ENCODE measurements at regions not wholly inside any gene's neighbourhood (a gene's known extent, or its start where the extent isn't known, plus 50 kb on each side); places are given as distances from the start of the nearest gene placed in this dataset.

GRCh38 chr12:17456486-17456885 is 633.5 kb downstream of the RERGL start:
- H3K4me1 ChIP-seq (ENCODE audit: low read length): no peaks in the 10 kb centered on the region
- H3K4me2 ChIP-seq (ENCODE audit: low read depth, low read length): no peak overlapping the region
- no peak overlapping the region for H3K9ac ChIP-seq (ENCODE audit: low read length)
- no peak for TF ChIP-seq EZH2 (optimal IDR thresholded peaks at IDR 0.05; ENCODE audit: low read depth, low read length)
- TF ChIP-seq, protein P1, sequence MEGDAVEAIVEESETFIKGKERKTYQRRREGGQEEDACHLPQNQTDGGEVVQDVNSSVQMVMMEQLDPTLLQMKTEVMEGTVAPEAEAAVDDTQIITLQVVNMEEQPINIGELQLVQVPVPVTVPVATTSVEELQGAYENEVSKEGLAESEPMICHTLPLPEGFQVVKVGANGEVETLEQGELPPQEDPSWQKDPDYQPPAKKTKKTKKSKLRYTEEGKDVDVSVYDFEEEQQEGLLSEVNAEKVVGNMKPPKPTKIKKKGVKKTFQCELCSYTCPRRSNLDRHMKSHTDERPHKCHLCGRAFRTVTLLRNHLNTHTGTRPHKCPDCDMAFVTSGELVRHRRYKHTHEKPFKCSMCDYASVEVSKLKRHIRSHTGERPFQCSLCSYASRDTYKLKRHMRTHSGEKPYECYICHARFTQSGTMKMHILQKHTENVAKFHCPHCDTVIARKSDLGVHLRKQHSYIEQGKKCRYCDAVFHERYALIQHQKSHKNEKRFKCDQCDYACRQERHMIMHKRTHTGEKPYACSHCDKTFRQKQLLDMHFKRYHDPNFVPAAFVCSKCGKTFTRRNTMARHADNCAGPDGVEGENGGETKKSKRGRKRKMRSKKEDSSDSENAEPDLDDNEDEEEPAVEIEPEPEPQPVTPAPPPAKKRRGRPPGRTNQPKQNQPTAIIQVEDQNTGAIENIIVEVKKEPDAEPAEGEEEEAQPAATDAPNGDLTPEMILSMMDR (IDR thresholded peaks at IDR 0.05; ENCODE audit: low read length): no peak
- TF ChIP-seq EZH2phosphoT487 (IDR thresholded peaks at IDR 0.05; ENCODE audit: low read length): no peak
- H3K27me3 ChIP-seq (replicated peaks; ENCODE audit: insufficient read depth, low read length): no peaks in the 10 kb centered on the region
- no peaks in the 10 kb centered on the region for H3K9me3 ChIP-seq (replicated peaks; ENCODE audit: insufficient read depth, low read length)
- H4K20me1 ChIP-seq (ENCODE audit: insufficient read depth, low read length): no peaks in the 10 kb centered on the region
- H3K27ac ChIP-seq (ENCODE audit: low read length): no peak overlapping the region
- no peak for DNase-seq
- H3K9me2 ChIP-seq (replicated peaks; ENCODE audit: insufficient read depth, low read length): no peaks in the 10 kb centered on the region
- H3K4me3 ChIP-seq (ENCODE audit: low read length): no peak overlapping the region
- H2AFZ ChIP-seq (ENCODE audit: low read length): no peak overlapping the region
- H3K79me2 ChIP-seq (ENCODE audit: low read length): no peaks in the 10 kb centered on the region
- no peaks in the 10 kb centered on the region for H3F3A ChIP-seq (ENCODE audit: insufficient read depth, low read length)
- H3K36me3 ChIP-seq (replicated peaks; ENCODE audit: insufficient read depth, low read length): no peaks in the 10 kb centered on the region

GRCh38 chr12:17438141-17438540 is 651.9 kb downstream of the RERGL start:
- H2AFZ ChIP-seq (ENCODE audit: low read length): no peak overlapping the region
- no peaks in the 10 kb centered on the region for H3K9me2 ChIP-seq (replicated peaks; ENCODE audit: insufficient read depth, low read length)
- no peak for DNase-seq
- no peak overlapping the region for H3K9ac ChIP-seq (ENCODE audit: low read length)
- no peaks in the 10 kb centered on the region for H3K36me3 ChIP-seq (replicated peaks; ENCODE audit: insufficient read depth, low read length)
- H3K79me2 ChIP-seq (ENCODE audit: low read length): no peaks in the 10 kb centered on the region
- no peaks in the 10 kb centered on the region for H3F3A ChIP-seq (ENCODE audit: insufficient read depth, low read length)
- H3K4me2 ChIP-seq (ENCODE audit: low read depth, low read length): no peak overlapping the region
- H3K9me3 ChIP-seq (replicated peaks; ENCODE audit: insufficient read depth, low read length): no peaks in the 10 kb centered on the region
- H3K27me3 ChIP-seq (replicated peaks; ENCODE audit: insufficient read depth, low read length): no peaks in the 10 kb centered on the region
- H4K20me1 ChIP-seq (ENCODE audit: insufficient read depth, low read length): no peaks in the 10 kb centered on the region
- H3K4me3 ChIP-seq (ENCODE audit: low read length): no peak overlapping the region
- TF ChIP-seq EZH2 (optimal IDR thresholded peaks at IDR 0.05; ENCODE audit: low read depth, low read length) (no peak), EZH2phosphoT487 (IDR thresholded peaks at IDR 0.05; ENCODE audit: low read length) (no peak)
- TF ChIP-seq, protein P1 (IDR thresholded peaks at IDR 0.05; ENCODE audit: low read length): no peak
- H3K4me1 ChIP-seq (ENCODE audit: low read length): no peaks in the 10 kb centered on the region
- no peak overlapping the region for H3K27ac ChIP-seq (ENCODE audit: low read length)

- H3K9me2 ChIP-seq (replicated peaks; ENCODE audit: insufficient read depth, low read length): no peaks in the 10 kb centered on the region
- TF ChIP-seq EZH2phosphoT487 (IDR thresholded peaks at IDR 0.05; ENCODE audit: low read length) (no peak), EZH2 (optimal IDR thresholded peaks at IDR 0.05; ENCODE audit: low read depth, low read length) (no peak)
- TF ChIP-seq, protein P1 (IDR thresholded peaks at IDR 0.05; ENCODE audit: low read length): no peak
- DNase-seq: no peak
- no peaks in the 10 kb centered on the region for H3K4me1 ChIP-seq (ENCODE audit: low read length)
- H3K4me2 ChIP-seq (ENCODE audit: low read depth, low read length): no peak overlapping the region
- H3K79me2 ChIP-seq (ENCODE audit: low read length): no peaks in the 10 kb centered on the region
- no peak overlapping the region for H2AFZ ChIP-seq (ENCODE audit: low read length)
- H3K9me3 ChIP-seq (replicated peaks; ENCODE audit: insufficient read depth, low read length): no peaks in the 10 kb centered on the region
- H3K4me3 ChIP-seq (ENCODE audit: low read length): no peak overlapping the region
- no peaks in the 10 kb centered on the region for H4K20me1 ChIP-seq (ENCODE audit: insufficient read depth, low read length)
- no peaks in the 10 kb centered on the region for H3K36me3 ChIP-seq (replicated peaks; ENCODE audit: insufficient read depth, low read length)
- H3F3A ChIP-seq (ENCODE audit: insufficient read depth, low read length): no peaks in the 10 kb centered on the region
- H3K27me3 ChIP-seq (replicated peaks; ENCODE audit: insufficient read depth, low read length): no peaks in the 10 kb centered on the region
- no peak overlapping the region for H3K9ac ChIP-seq (ENCODE audit: low read length)
- no peak overlapping the region for H3K27ac ChIP-seq (ENCODE audit: low read length)
These were observed 673.2 kb downstream of the RERGL start for GRCh38 chr12:17416748-17417147.

All from MM.1S (cell line).